IMR-90 (cell line): ENCODE measurements at regions not wholly inside any gene's neighbourhood (a gene's known extent, or its start where the extent isn't known, plus 50 kb on each side); places are given as distances from the start of the nearest gene placed in this dataset.

Source experiments
- ATAC-seq: fragments of 200-7000 bp; cut with Tn5 transposase; 2 replicates; pipeline ENCODE4 v1.9.1; 2020; ENCODE audit warnings: low read depth, mild to moderate bottlenecking, moderate library complexity
- BruUV-seq: library from RNA; stranded (reverse); fragments of 400-500 nt; replicated peaks from 2 replicates; lab custom pipeline; 2021; lab: Mats Ljungman, UMichigan
- CTCF ChIA-PET: fragments of 300-600 bp; formaldehyde crosslinking; extraction: SDS; loops from one replicate; lab custom pipeline; 2021; ENCODE audit warnings: antibody characterized with exemption; lab: Yijun Ruan, JAX
- POLR2A ChIA-PET: fragments of 300-600 bp; sonication (Branson Sonifier 250); formaldehyde crosslinking; loops from one replicate; lab custom pipeline; 2022; ENCODE audit warnings: antibody characterized with exemption; ENCODE audit not compliant: unreplicated experiment; lab: Charles Lee
- DNase-seq: peaks from one replicate; pipeline ENCODE4 v3.0.0; 2013
- H2AFZ ChIP-seq: replicated peaks from 2 replicates; pipeline ENCODE3; 2013; ENCODE audit warnings: low read length, mild to moderate bottlenecking; ENCODE audit not compliant: poor library complexity
- H2AK5ac ChIP-seq: 2 replicates; pipeline ENCODE4 v1.6.1; 2013; ENCODE audit warnings: low read depth, low read length, inconsistent platforms
- H2AK9ac ChIP-seq: replicated peaks from 2 replicates; pipeline ENCODE3; 2013; ENCODE audit warnings: mild to moderate bottlenecking, low read depth, low read length, moderate library complexity; ENCODE audit not compliant: poor library complexity
- H2BK120ac ChIP-seq: 2 replicates; pipeline ENCODE4 v1.6.1; 2013; ENCODE audit warnings: low read depth, low read length, inconsistent platforms
- H2BK15ac ChIP-seq: 3 replicates; pipeline ENCODE4 v1.6.1; 2013; ENCODE audit warnings: low read depth, low read length, inconsistent platforms
- H2BK20ac ChIP-seq: 2 replicates; pipeline ENCODE4 v1.6.1; 2013; ENCODE audit warnings: low read depth, mild to moderate bottlenecking, inconsistent platforms, low read length, moderate library complexity
- H2BK5ac ChIP-seq: 2 replicates; pipeline ENCODE4 v1.6.1; 2013; ENCODE audit warnings: mild to moderate bottlenecking, low read depth, low read length, inconsistent platforms; ENCODE audit not compliant: poor library complexity, severe bottlenecking
- H3K14ac ChIP-seq: replicated peaks from 2 replicates; pipeline ENCODE4 v1.6.1; 2013; ENCODE audit warnings: low read depth, low read length, inconsistent platforms
- H3K18ac ChIP-seq: 2 replicates; pipeline ENCODE4 v1.6.1; 2013; ENCODE audit warnings: low read depth, low read length, control low read depth
- H3K23ac ChIP-seq: 2 replicates; pipeline ENCODE4 v1.6.1; 2013; ENCODE audit warnings: low read depth, low read length, inconsistent platforms
- H3K27ac ChIP-seq: 2 replicates; pipeline ENCODE4 v1.5.1; 2013; ENCODE audit warnings: mild to moderate bottlenecking, control low read depth, low read length; ENCODE audit not compliant: insufficient read depth
- H3K27me3 ChIP-seq: 2 replicates; pipeline ENCODE4 v1.6.1; 2013; ENCODE audit warnings: low read length; ENCODE audit not compliant: control insufficient read depth, insufficient read depth
- H3K36me3 ChIP-seq: 2 replicates; pipeline ENCODE4 v1.6.1; 2013; ENCODE audit warnings: low read length, mixed read lengths; ENCODE audit not compliant: control insufficient read depth, insufficient read depth
- H3K4ac ChIP-seq: 2 replicates; pipeline ENCODE4 v1.6.1; 2013; ENCODE audit warnings: low read depth, low read length, inconsistent platforms
- H3K4me1 ChIP-seq: 2 replicates; pipeline ENCODE4 v1.6.1; 2013; ENCODE audit warnings: low read length, mixed read lengths; ENCODE audit not compliant: control insufficient read depth, insufficient read depth
- H3K4me2 ChIP-seq: 2 replicates; pipeline ENCODE4 v1.6.1; 2013; ENCODE audit warnings: low read depth, mild to moderate bottlenecking, control low read depth, low read length, moderate library complexity
- H3K4me3 ChIP-seq: 2 replicates; pipeline ENCODE4 v1.5.1; 2013; ENCODE audit warnings: low read depth, mild to moderate bottlenecking, control low read depth, low read length, moderate library complexity; ENCODE audit not compliant: insufficient read depth
- H3K56ac ChIP-seq: 2 replicates; pipeline ENCODE4 v1.6.1; 2013; ENCODE audit warnings: low read length, inconsistent platforms; ENCODE audit not compliant: insufficient read depth; ENCODE audit errors: extremely low read depth
- H3K79me1 ChIP-seq, 2 experiments: 2 replicates each; pipeline ENCODE4 v1.6.1; 2013; ENCODE audit warnings: low read length in 2 of 2, inconsistent platforms in 1 of 2, low read depth in 1 of 2
- H3K9ac ChIP-seq: 2 replicates; pipeline ENCODE4 v1.6.1; 2013; ENCODE audit warnings: low read depth, low read length, control low read depth
- H3K9me1 ChIP-seq: 2 replicates; pipeline ENCODE4 v1.6.1; 2013; ENCODE audit warnings: low read length, inconsistent platforms; ENCODE audit not compliant: insufficient read depth
- H3K9me3 ChIP-seq: 2 replicates; pipeline ENCODE4 v1.6.1; 2013; ENCODE audit warnings: low read length; ENCODE audit not compliant: control insufficient read depth, insufficient read depth
- H4K20me1 ChIP-seq: 2 replicates; pipeline ENCODE4 v1.6.1; 2013; ENCODE audit warnings: low read length, inconsistent platforms; ENCODE audit not compliant: insufficient read depth
- H4K5ac ChIP-seq: 2 replicates; pipeline ENCODE4 v1.6.1; 2013; ENCODE audit warnings: mild to moderate bottlenecking, low read depth, low read length, control low read depth
- H4K8ac ChIP-seq, 2 experiments: 2 replicates each; pipeline ENCODE4 v1.6.1; 2013; ENCODE audit warnings: low read depth in 2 of 2, low read length in 2 of 2, control low read depth in 1 of 2, inconsistent platforms in 1 of 2
- H4K91ac ChIP-seq: 2 replicates; pipeline ENCODE4 v1.6.1; 2013; ENCODE audit warnings: low read depth, low read length, inconsistent platforms; ENCODE audit not compliant: insufficient read depth
- CEBPB ChIP-seq: IDR thresholded peaks from 2 replicates; pipeline ENCODE4 v1.6.1; 2012; ENCODE audit warnings: low read depth, low read length, improper control_type of control experiment
- CHD1 ChIP-seq: IDR thresholded peaks from 2 replicates; pipeline ENCODE4 v1.6.1; 2012; ENCODE audit warnings: low read depth, low read length, improper control_type of control experiment
- FOS ChIP-seq: fragments of 150-350 bp; IDR thresholded peaks from 2 replicates; pipeline ENCODE4 v1.6.1; 2016; ENCODE audit warnings: low read depth, low read length
- POLR2A ChIP-seq: IDR thresholded peaks from 2 replicates; pipeline ENCODE4 v1.6.1; 2012; ENCODE audit warnings: mild to moderate bottlenecking, low read depth, low read length
- SMC3 ChIP-seq: fragments of 150-350 bp; IDR thresholded peaks from 2 replicates; pipeline ENCODE4 v1.6.1; 2016; ENCODE audit warnings: low read depth, mild to moderate bottlenecking, antibody characterized with exemption, low read length, moderate library complexity
- WGBS, 2 experiments: methylation state at CpG; one replicate each; pipeline versions ENCODE4 v1.1.5 to v1.1.7; 2013; ENCODE audit warnings: missing lambda C conversion rate in 2 of 2; ENCODE audit not compliant: insufficient read length in 1 of 2; ENCODE audit errors: extremely low coverage in 2 of 2; 5-methylcytosine and 5-hydroxymethylcytosine counted together
- dilution Hi-C: fragments of 300-500 bp; cut with HindIII; formaldehyde crosslinking; loops from one replicate; pipeline ENCODE4 v1.14.3; 2018; ENCODE audit warnings: low sequenced_read_pairs; ENCODE audit not compliant: unreplicated experiment
- in situ Hi-C: fragments of 300-500 bp; cut with MboI; formaldehyde crosslinking; loops from 3 replicates; pipeline ENCODE4 v1.14.3; 2019; ENCODE audit warnings: low sequenced_read_pairs, inconsistent platforms, mixed read lengths
- intact Hi-C: fragments of 100-400 bp; cut with micrococcal nuclease; formaldehyde crosslinking; loops from 2 replicates; pipeline ENCODE4 v1.10.0; 2022
- TF ChIP-seq, protein P1 (sequence below): conservative IDR thresholded peaks from 2 replicates; pipeline ENCODE4 v1.5.1; 2012; ENCODE audit warnings: mild to moderate bottlenecking, low read depth, low read length, improper control_type of control experiment
- TF ChIP-seq, protein P2 (sequence below): fragments of 150-350 bp; IDR thresholded peaks from 2 replicates; pipeline ENCODE4 v1.6.1; 2017; ENCODE audit warnings: mild to moderate bottlenecking, antibody characterized with exemption, low read length, low read depth

DNA sequence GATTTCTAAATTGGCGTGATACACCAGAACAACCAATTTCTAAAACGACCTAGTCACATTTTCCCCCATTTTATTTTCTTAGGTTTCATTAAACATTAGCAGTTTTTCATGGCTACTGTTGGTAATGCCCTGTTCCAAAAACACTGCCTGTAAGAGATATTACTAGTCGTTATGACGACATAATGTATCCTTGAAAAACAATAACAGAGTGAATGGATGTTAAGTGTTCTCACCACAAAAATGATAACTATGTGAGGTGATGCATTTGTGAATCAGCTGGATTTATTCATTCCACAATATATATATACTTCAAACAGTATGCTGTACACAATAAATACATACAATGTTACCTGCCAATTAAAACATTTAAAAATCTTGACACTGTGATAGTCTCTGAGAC, 1147.6 kb upstream of the PCDH10 start:
- no peak overlapping the region for H3K18ac ChIP-seq
- peak; percentile 75 for DNase-seq
- H3K56ac ChIP-seq: no peak overlapping the region
- no peaks in the 10 kb centered on the region for H3K27me3 ChIP-seq
- no peak overlapping the region for H3K23ac ChIP-seq
- H2AK5ac ChIP-seq: no peak overlapping the region
- TF ChIP-seq FOS (no peak), POLR2A (no peak), SMC3 (no peak), CHD1 (no peak), CEBPB (peak; percentile 56)
- TF ChIP-seq, protein P1, sequence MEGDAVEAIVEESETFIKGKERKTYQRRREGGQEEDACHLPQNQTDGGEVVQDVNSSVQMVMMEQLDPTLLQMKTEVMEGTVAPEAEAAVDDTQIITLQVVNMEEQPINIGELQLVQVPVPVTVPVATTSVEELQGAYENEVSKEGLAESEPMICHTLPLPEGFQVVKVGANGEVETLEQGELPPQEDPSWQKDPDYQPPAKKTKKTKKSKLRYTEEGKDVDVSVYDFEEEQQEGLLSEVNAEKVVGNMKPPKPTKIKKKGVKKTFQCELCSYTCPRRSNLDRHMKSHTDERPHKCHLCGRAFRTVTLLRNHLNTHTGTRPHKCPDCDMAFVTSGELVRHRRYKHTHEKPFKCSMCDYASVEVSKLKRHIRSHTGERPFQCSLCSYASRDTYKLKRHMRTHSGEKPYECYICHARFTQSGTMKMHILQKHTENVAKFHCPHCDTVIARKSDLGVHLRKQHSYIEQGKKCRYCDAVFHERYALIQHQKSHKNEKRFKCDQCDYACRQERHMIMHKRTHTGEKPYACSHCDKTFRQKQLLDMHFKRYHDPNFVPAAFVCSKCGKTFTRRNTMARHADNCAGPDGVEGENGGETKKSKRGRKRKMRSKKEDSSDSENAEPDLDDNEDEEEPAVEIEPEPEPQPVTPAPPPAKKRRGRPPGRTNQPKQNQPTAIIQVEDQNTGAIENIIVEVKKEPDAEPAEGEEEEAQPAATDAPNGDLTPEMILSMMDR: no peak
- TF ChIP-seq, protein P2, sequence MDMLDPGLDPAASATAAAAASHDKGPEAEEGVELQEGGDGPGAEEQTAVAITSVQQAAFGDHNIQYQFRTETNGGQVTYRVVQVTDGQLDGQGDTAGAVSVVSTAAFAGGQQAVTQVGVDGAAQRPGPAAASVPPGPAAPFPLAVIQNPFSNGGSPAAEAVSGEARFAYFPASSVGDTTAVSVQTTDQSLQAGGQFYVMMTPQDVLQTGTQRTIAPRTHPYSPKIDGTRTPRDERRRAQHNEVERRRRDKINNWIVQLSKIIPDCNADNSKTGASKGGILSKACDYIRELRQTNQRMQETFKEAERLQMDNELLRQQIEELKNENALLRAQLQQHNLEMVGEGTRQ: no peak
- no peak overlapping the region for H2BK20ac ChIP-seq
- H3K79me1 ChIP-seq: no peaks in the 10 kb centered on the region
- dilution Hi-C loops (no loop called here), intact Hi-C loops (no loop called here), in situ Hi-C loops (no loop called here)
- H2BK120ac ChIP-seq: no peak overlapping the region
- no TSS peak for BruUV-seq
- no peaks in the 10 kb centered on the region for H3K9me1 ChIP-seq
- H3K14ac ChIP-seq: no peak overlapping the region
- ChIA-PET CTCF (interaction anchor here (0.7 kb wide), 1 partner anchor 436 kb away, joined by 3 read pairs; no protein-coding TSS in a partner anchor), POLR2A (no interaction called here)
- no peaks in the 10 kb centered on the region for H3K9me3 ChIP-seq
- H3K27ac ChIP-seq: no peak overlapping the region
- H3K4me1 ChIP-seq: no peaks in the 10 kb centered on the region
- no peak overlapping the region for H2BK5ac ChIP-seq
- no peak overlapping the region for H2BK15ac ChIP-seq
- H4K91ac ChIP-seq: no peak overlapping the region
- H3K4ac ChIP-seq: no peak overlapping the region
- H4K8ac ChIP-seq: no peak overlapping the region
- no CpG with 5 or more reads among the region's 4 CpGs for WGBS, 2 experiments
- no peak overlapping the region for H2AFZ ChIP-seq
- no peak overlapping the region for H3K4me2 ChIP-seq
- H2AK9ac ChIP-seq: no peak overlapping the region
- no peak overlapping the region for H3K9ac ChIP-seq
- no peaks in the 10 kb centered on the region for H4K20me1 ChIP-seq
- peak; percentile 60; the same call in 1 of the 2 replicates for ATAC-seq
- no peaks in the 10 kb centered on the region for H3K36me3 ChIP-seq
- no peak overlapping the region for H4K5ac ChIP-seq
- no peak overlapping the region for H3K4me3 ChIP-seq
